ENCODE measurements at regions not wholly inside any gene's neighbourhood (a gene's known extent, or its start where the extent isn't known, plus 50 kb on each side); places are given as distances from the start of the nearest gene placed in this dataset.

DNA sequence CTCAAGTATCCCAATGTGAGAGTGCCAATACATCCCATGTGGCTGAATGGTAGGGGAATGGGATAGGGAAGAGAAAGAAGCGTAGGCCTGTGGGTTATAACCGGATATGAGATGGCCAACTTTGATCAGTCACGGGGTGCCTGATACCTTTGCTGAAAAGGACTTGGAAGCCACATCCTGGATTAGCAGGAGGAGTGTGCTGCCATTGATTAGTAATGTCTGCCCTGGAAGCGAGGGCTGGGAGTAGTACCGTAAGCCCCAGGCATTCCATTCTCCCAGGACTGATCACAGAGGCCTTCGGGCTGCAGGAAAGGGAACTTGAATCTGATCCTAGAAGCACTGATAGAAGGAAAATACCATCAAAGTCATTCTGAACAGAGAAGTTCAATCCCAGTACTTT lies 218.5 kb downstream of the TFCP2L1 start:
- TF ChIP-seq TARDBP (IDR thresholded peaks at IDR 0.05), result no peak
- TF ChIP-seq BHLHE40 (IDR thresholded peaks at IDR 0.05; ENCODE audit: borderline replicate concordance), result no peak
- TF ChIP-seq SP1 (IDR thresholded peaks at IDR 0.05), result no peak
- TF ChIP-seq, protein P1, sequence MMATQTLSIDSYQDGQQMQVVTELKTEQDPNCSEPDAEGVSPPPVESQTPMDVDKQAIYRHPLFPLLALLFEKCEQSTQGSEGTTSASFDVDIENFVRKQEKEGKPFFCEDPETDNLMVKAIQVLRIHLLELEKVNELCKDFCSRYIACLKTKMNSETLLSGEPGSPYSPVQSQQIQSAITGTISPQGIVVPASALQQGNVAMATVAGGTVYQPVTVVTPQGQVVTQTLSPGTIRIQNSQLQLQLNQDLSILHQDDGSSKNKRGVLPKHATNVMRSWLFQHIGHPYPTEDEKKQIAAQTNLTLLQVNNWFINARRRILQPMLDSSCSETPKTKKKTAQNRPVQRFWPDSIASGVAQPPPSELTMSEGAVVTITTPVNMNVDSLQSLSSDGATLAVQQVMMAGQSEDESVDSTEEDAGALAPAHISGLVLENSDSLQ (IDR thresholded peaks at IDR 0.05), result no peak
- TF ChIP-seq FOXK2 (IDR thresholded peaks at IDR 0.05), result no peak
- no peak for TF ChIP-seq FOXM1 (IDR thresholded peaks at IDR 0.05; ENCODE audit: borderline replicate concordance)
- no peak for TF ChIP-seq SUZ12 (IDR thresholded peaks at IDR 0.05)
- no peak for TF ChIP-seq ARNT (IDR thresholded peaks at IDR 0.05)
- TF ChIP-seq ELF4 (IDR thresholded peaks at IDR 0.05), result no peak
- TF ChIP-seq FOXA1 (IDR thresholded peaks at IDR 0.05), result no peak
- no peak for TF ChIP-seq HDGF (IDR thresholded peaks at IDR 0.05; ENCODE audit: borderline replicate concordance)
